Mesothelial cell of epicardium (in vitro differentiated cells): ENCODE measurements at regions not wholly inside any gene's neighbourhood (a gene's known extent, or its start where the extent isn't known, plus 50 kb on each side); places are given as distances from the start of the nearest gene placed in this dataset.

Source experiments
- DNase-seq, 2 experiments: peaks; one replicate each; pipeline ENCODE4 v3.0.0; 2021; ENCODE audit warnings: low spot score in 2 of 2; ENCODE audit not compliant: unreplicated experiment in 2 of 2
- H3K27ac Mint-ChIP-seq: 2 replicates; pipeline ENCODE4 v1.8.0; 2021; ENCODE audit warnings: mixed read lengths
- H3K27me3 Mint-ChIP-seq: 2 replicates; pipeline ENCODE4 v1.8.0; 2021; ENCODE audit warnings: low read depth, mixed read lengths
- H3K36me3 Mint-ChIP-seq: 2 replicates; pipeline ENCODE4 v1.8.0; 2021; ENCODE audit warnings: mixed read lengths
- H3K4me1 Mint-ChIP-seq: 2 replicates; pipeline ENCODE4 v1.8.0; 2021; ENCODE audit warnings: mixed read lengths
- H3K4me3 Mint-ChIP-seq: 2 replicates; pipeline ENCODE4 v1.8.0; 2021; ENCODE audit warnings: mild to moderate bottlenecking, moderate library complexity, mixed read lengths
- H3K9me3 Mint-ChIP-seq: 2 replicates; pipeline ENCODE4 v1.8.0; 2021; ENCODE audit warnings: mixed read lengths
- CTCF ChIP-seq: fragments of 200-600 bp; sonication (generic); IDR thresholded peaks from one replicate; pipeline ENCODE4 v1.5.0; 2021; ENCODE audit warnings: antibody characterized with exemption; ENCODE audit not compliant: unreplicated experiment

DNA sequence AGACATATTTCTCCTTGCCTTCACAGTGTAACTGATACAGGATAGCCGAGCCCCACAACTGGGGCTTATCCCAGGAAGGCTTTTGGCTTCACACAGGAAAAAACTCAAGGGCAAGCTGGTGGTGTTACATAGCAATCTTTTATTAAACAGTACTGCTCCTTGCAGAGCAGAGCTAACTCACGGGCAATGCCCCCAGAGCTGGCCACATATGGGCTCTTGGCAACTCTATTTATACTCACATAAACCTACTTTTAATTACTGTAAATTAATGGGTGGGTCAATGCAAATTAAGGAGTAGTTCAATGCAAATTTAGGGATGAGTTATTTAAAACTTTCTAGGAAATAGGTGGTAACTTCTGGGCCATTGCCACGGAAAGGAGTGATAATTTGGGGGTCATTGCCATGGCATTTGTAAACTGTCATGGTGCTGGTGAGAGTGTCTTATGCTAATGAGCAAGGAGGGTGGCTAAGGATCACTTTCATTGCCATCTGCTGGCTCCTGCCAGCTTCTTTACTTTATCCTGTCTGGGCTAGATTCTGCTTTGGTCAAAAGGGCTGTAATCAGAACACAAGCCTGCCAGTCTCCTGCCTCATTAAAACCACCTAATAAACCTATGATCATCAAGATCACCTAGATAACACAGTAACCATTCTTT lies 288.8 kb downstream of the CENPC start:
- no peak for DNase-seq
- no peaks in the 10 kb centered on the region for H3K27me3 Mint-ChIP-seq
- TF ChIP-seq CTCF = no peak
- no peak overlapping the region for H3K27ac Mint-ChIP-seq
- no peaks in the 10 kb centered on the region for H3K36me3 Mint-ChIP-seq
- H3K4me1 Mint-ChIP-seq = no peaks in the 10 kb centered on the region
- H3K4me3 Mint-ChIP-seq = no peak overlapping the region
- peaks cover 7% of the 10 kb centered on the region for H3K9me3 Mint-ChIP-seq

- no peak for DNase-seq
- TF ChIP-seq CTCF = no peak
- H3K9me3 Mint-ChIP-seq = peaks cover 7% of the 10 kb centered on the region
- H3K27me3 Mint-ChIP-seq = no peaks in the 10 kb centered on the region
- H3K4me1 Mint-ChIP-seq = no peaks in the 10 kb centered on the region
- H3K36me3 Mint-ChIP-seq = no peaks in the 10 kb centered on the region
- no peak overlapping the region for H3K27ac Mint-ChIP-seq
- no peak overlapping the region for H3K4me3 Mint-ChIP-seq
These were observed 295.0 kb downstream of the CENPC start for GRCh38 chr4:67250131-67250896.

DNA sequence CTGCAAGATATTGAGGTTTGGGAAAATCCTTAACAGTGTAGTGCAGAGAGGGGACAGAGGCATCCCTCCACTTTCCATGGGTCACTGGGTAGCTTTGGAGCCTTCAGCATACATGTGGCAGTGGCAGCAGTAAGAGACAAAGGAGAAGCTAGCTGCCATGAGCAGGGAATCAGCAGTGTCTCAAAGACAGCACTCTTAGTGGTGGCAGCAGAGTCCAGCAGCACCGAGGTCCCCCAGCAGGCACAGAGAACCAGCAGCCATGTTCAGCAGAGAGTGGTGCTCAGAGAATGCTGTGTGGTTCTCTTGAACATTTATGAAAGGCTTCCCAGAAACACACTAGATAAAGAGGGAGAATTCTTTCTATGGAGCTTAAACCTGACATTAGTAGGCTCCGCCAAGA lies 308.5 kb downstream of the CENPC start:
- no peaks in the 10 kb centered on the region for H3K36me3 Mint-ChIP-seq
- H3K27me3 Mint-ChIP-seq = no peaks in the 10 kb centered on the region
- TF ChIP-seq CTCF = no peak

GRCh38 chr4:67236318-67236717 lies 309.0 kb downstream of the CENPC start:
- TF ChIP-seq CTCF = no peak
- no peak for DNase-seq
- no peaks in the 10 kb centered on the region for H3K36me3 Mint-ChIP-seq
- peaks cover 6% of the 10 kb centered on the region for H3K4me1 Mint-ChIP-seq
- H3K27ac Mint-ChIP-seq = no peak overlapping the region
- H3K27me3 Mint-ChIP-seq = no peaks in the 10 kb centered on the region
- H3K9me3 Mint-ChIP-seq = no peaks in the 10 kb centered on the region
- no peak overlapping the region for H3K4me3 Mint-ChIP-seq

More for the DNA sequence above, 308.5 kb downstream of the CENPC start:
- no peak for DNase-seq
- no peaks in the 10 kb centered on the region for H3K9me3 Mint-ChIP-seq
- no peak overlapping the region for H3K27ac Mint-ChIP-seq
- H3K4me3 Mint-ChIP-seq = no peak overlapping the region
- H3K4me1 Mint-ChIP-seq = peaks cover 6% of the 10 kb centered on the region

GRCh38 chr4:67234296-67234695 lies 311.0 kb downstream of the CENPC start:
- H3K4me1 Mint-ChIP-seq = peaks cover 6% of the 10 kb centered on the region
- H3K4me3 Mint-ChIP-seq = no peak overlapping the region
- no peaks in the 10 kb centered on the region for H3K9me3 Mint-ChIP-seq
- no peaks in the 10 kb centered on the region for H3K36me3 Mint-ChIP-seq
- no peak for DNase-seq
- no peaks in the 10 kb centered on the region for H3K27me3 Mint-ChIP-seq
- peak overlapping the region; percentile 66 for H3K27ac Mint-ChIP-seq
- no peak for TF ChIP-seq CTCF
